ENCODE measurements at regions not wholly inside any gene's neighbourhood (a gene's known extent, or its start where the extent isn't known, plus 50 kb on each side); places are given as distances from the start of the nearest gene placed in this dataset.

DNA sequence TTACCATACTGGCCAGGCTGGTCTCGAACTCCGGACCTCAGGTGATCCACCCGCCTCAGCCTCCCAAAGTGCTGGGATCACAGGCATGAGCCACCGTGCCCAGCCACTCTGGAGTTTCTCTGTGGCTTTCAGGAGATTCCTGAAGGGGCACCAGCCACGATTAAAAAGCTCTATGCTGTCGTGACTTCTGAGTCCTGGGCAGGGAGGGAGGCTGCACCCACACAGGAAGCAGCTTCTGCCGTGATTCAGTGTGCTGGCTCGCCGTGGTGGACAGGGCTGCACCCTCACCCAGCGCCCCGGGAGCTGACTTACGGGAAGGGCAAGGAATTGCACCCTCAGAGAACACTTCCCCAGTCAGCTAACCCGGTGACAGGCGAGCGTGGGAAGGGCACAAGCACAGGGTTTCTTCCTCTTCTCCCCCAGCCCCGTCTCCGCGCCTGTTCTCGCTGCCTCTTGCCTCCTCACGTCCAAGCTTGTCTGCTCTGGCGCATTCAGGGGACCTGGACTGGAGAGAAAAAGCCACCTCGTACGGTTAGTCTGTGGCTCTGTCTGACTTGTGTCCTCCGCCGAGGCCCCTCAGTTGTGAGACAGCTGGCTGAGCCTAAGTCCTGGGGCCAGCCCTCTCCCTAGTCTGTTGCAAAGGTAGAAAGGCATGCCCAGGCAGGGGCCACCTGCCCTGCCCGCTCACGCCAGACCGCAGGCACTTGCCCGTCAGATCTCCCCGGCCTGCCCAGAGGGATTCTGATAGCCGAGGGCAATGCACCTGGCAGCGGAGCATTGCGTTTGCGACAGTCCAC lies 145.0 kb downstream of the SEC14L1 start (continued):
- TF ChIP-seq, protein P1, sequence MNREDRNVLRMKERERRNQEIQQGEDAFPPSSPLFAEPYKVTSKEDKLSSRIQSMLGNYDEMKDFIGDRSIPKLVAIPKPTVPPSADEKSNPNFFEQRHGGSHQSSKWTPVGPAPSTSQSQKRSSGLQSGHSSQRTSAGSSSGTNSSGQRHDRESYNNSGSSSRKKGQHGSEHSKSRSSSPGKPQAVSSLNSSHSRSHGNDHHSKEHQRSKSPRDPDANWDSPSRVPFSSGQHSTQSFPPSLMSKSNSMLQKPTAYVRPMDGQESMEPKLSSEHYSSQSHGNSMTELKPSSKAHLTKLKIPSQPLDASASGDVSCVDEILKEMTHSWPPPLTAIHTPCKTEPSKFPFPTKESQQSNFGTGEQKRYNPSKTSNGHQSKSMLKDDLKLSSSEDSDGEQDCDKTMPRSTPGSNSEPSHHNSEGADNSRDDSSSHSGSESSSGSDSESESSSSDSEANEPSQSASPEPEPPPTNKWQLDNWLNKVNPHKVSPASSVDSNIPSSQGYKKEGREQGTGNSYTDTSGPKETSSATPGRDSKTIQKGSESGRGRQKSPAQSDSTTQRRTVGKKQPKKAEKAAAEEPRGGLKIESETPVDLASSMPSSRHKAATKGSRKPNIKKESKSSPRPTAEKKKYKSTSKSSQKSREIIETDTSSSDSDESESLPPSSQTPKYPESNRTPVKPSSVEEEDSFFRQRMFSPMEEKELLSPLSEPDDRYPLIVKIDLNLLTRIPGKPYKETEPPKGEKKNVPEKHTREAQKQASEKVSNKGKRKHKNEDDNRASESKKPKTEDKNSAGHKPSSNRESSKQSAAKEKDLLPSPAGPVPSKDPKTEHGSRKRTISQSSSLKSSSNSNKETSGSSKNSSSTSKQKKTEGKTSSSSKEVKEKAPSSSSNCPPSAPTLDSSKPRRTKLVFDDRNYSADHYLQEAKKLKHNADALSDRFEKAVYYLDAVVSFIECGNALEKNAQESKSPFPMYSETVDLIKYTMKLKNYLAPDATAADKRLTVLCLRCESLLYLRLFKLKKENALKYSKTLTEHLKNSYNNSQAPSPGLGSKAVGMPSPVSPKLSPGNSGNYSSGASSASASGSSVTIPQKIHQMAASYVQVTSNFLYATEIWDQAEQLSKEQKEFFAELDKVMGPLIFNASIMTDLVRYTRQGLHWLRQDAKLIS (CRISPR knock-in tag; IDR thresholded peaks at IDR 0.05), result peak; percentile 46; the same call in 1 of the 2 replicates
- TF ChIP-seq TARDBP (CRISPR knock-in tag; IDR thresholded peaks at IDR 0.05) (no peak), MED13 (CRISPR knock-in tag; IDR thresholded peaks at IDR 0.05) (no peak), KAT8 (CRISPR knock-in tag; IDR thresholded peaks at IDR 0.05) (no peak), AHR (CRISPR knock-in tag; IDR thresholded peaks at IDR 0.05) (no peak), ZBTB8A (CRISPR knock-in tag; IDR thresholded peaks at IDR 0.05; ENCODE audit: borderline replicate concordance, low read depth) (no peak), ZNF558 (CRISPR knock-in tag; IDR thresholded peaks at IDR 0.05; ENCODE audit: borderline replicate concordance) (no peak), PHF21A (CRISPR knock-in tag; IDR thresholded peaks at IDR 0.05) (no peak), REL (CRISPR knock-in tag; conservative IDR thresholded peaks at IDR 0.05) (peak; percentile 32; the same call in 1 of the 2 replicates), ZNF780A (CRISPR knock-in tag; IDR thresholded peaks at IDR 0.05) (peak; percentile 85), HNF1A (IDR thresholded peaks at IDR 0.05; ENCODE audit: low read depth) (no peak), HNF1A (CRISPR knock-in tag; IDR thresholded peaks at IDR 0.05; ENCODE audit: borderline replicate concordance) (no peak), SNAI1 (CRISPR knock-in tag; IDR thresholded peaks at IDR 0.05; ENCODE audit: borderline replicate concordance) (no peak), PRPF4 (IDR thresholded peaks at IDR 0.05; ENCODE audit: low read depth, low read length, poor library complexity, severe bottlenecking) (no peak), CENPBD1 (CRISPR knock-in tag; IDR thresholded peaks at IDR 0.05; ENCODE audit: borderline replicate concordance, low read depth) (no peak), FUBP1 (CRISPR knock-in tag; IDR thresholded peaks at IDR 0.05; ENCODE audit: borderline replicate concordance) (no peak)
- TF ChIP-seq, protein P2, sequence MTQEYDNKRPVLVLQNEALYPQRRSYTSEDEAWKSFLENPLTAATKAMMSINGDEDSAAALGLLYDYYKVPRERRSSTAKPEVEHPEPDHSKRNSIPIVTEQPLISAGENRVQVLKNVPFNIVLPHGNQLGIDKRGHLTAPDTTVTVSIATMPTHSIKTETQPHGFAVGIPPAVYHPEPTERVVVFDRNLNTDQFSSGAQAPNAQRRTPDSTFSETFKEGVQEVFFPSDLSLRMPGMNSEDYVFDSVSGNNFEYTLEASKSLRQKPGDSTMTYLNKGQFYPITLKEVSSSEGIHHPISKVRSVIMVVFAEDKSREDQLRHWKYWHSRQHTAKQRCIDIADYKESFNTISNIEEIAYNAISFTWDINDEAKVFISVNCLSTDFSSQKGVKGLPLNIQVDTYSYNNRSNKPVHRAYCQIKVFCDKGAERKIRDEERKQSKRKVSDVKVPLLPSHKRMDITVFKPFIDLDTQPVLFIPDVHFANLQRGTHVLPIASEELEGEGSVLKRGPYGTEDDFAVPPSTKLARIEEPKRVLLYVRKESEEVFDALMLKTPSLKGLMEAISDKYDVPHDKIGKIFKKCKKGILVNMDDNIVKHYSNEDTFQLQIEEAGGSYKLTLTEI (CRISPR knock-in tag; conservative IDR thresholded peaks at IDR 0.05), result no peak

Measured in HepG2 (cell line).